Anterior cingulate cortex (tissue), 58 donors: ENCODE measurements at regions not wholly inside any gene's neighbourhood (a gene's known extent, or its start where the extent isn't known, plus 50 kb on each side); places are given as distances from the start of the nearest gene placed in this dataset.
A peak's percentile ranks its signal among the peaks of the same experiment; 100 is the strongest.

Source experiments
- DNase-seq, 58 donors: peaks; one replicate each; lab custom pipeline; 2025; lab: John Stamatoyannopoulos, UW

- DNase-seq: no peak
Measured at GRCh38 chr18:47420130-47420529, 168.7 kb upstream of the SKOR2 start.

DNA sequence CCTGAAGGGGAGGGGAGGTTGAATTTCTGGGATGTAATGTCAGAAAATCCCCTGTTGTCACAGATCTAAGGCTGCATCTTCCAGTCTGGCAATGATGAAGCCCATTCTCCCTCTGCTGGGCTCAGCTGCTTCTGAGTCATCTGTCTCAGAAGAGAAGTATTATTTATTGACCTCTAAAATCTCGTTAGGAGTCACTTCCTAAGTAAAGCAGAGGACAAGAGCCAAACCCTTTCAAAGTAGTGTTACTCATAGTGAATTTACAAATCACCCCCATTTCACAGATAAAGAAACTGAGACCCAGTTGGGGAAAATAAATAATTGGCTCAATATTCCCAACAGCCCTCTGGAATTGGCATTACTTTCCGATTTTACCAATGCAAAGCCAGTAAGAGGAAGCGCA lies 167.3 kb upstream of the SKOR2 start:
- no peak for DNase-seq

DNA sequence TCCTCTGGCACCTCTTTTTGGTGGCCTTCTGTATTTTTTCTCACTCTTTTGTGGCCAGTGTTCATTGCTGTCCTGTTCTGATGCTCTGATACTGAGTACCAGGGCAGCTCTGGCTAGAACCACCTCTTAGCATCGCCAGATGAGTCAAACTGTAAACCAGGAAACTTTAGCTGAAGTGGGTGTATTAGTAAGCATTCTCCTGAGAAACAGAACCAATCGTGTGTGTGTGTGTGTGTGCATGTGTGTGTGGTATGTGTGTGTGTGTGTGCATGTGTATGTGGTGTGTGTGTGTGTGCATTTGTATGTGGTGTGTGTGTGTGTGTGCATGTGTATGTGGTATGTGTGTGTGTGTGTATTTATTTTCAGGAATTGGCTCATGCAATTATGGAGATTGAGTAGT lies 166.3 kb upstream of the SKOR2 start:
- DNase-seq: no peak

GRCh38 chr18:47415881-47416280 lies 164.4 kb upstream of the SKOR2 start:
- no peak for DNase-seq

- DNase-seq: peak in 5 of 58 donors; percentile 2 to 8 (median 6)
Measured at GRCh38 chr18:47413327-47413726, 161.9 kb upstream of the SKOR2 start.

- DNase-seq: no peak
Measured at GRCh38 chr18:47412924-47413323, 161.5 kb upstream of the SKOR2 start.

GRCh38 chr18:47411159-47411558 lies 159.7 kb upstream of the SKOR2 start:
- DNase-seq: no peak

DNA sequence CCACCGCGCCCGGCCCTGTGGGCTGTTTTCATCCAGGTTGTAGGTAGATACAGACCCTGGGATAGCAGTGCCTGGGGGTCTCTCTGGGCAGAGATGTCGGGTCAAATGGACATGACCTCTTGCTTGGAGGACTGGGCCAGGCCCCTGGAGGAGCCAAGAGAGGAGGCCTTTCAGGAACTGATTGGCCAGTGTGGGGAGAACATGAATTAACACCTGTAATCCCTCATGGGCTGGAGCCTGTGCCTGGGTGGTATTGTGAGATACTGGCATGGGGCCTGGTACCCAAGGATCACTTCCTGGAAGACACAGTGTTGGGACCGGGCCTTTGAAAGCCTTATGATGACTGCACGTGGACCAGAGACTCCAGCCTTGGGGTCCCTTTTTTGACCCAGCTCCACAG lies 158.7 kb upstream of the SKOR2 start:
- DNase-seq: no peak

- no peak for DNase-seq
Measured at GRCh38 chr18:47409519-47409918, 158.1 kb upstream of the SKOR2 start.

DNA sequence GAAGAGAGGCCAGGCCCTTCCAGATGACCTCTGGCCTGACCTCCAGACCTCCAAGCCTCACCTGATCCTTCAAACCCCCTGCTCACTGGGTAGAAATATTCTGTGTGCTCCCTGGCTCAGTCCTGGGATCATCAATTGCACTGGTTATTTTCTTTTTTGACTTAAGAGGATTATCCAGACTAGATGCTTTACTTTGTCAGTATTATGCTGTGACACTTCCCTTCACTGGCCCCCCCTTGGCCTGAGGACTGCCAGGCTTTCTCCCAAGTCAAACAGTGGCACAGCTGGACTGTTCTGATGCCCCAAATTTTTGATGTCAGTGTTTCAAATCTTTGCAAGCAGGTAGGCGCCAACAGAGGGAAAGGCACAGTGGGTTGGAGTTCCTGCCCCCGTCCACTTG lies 156.3 kb upstream of the SKOR2 start:
- no peak for DNase-seq

GRCh38 chr18:47404845-47405244 lies 153.4 kb upstream of the SKOR2 start:
- no peak for DNase-seq

DNA sequence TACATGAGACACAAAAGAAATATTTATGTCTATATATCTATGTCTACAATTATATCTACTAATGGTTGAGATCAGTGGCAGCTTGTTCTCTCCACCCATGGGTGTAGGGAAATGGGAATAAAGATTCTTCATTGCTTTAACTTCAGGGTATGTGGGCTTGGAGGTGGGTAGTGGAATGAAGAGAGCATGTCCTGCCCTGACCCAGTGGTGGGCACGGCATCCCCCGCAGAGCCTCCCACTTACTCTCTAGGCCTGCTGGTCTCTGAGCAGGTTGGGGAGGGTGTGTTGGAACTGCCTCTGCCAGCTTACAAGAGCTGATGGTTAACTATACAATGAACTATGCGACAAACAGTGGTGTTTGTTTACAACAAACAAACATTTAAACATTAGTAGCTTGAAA lies 152.5 kb upstream of the SKOR2 start:
- DNase-seq: no peak

GRCh38 chr18:47403317-47403716 lies 151.9 kb upstream of the SKOR2 start:
- DNase-seq: no peak

- no peak for DNase-seq
Measured at GRCh38 chr18:47399475-47399874, 148.0 kb upstream of the SKOR2 start.

- DNase-seq: no peak
Measured at GRCh38 chr18:47397671-47398319, 146.3 kb upstream of the SKOR2 start.

GRCh38 chr18:47391665-47392064 lies 140.2 kb upstream of the SKOR2 start:
- no peak for DNase-seq

DNA sequence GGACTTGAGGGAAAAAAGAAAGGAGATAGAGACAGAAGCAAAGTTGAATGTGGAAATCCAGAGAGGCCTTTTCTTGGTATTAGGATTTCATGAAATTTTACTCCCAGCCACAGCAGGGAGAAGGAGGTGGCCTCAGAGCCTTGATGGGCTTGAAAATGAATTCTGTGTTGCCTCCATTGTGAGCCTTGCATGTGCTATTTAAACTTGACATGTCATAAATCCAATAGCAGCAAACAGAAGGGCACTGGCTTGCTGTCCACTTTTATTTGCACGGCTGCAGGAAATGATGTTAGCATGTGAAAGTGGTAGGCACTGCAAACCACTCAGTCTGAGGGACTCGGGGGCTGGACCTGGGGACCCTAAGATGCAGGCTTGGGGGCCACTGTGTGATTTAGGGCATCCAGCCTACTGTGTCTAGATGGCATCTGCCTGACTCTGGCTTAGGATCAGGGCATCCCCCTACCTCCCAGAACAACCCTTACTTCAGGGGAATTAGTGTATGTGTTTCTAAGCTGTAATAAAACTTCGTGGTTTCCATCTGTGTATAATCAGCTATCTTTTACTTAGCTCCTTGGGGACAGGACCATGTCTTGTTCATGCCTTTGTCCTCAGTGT lies 139.1 kb upstream of the SKOR2 start:
- no peak for DNase-seq

GRCh38 chr18:47389210-47389609 lies 137.8 kb upstream of the SKOR2 start:
- DNase-seq: no peak

- DNase-seq: no peak
Measured at GRCh38 chr18:47387864-47388263, 136.4 kb upstream of the SKOR2 start.

GRCh38 chr18:47383729-47384128 lies 132.3 kb upstream of the SKOR2 start:
- no peak for DNase-seq

GRCh38 chr18:47381975-47382570 lies 130.6 kb upstream of the SKOR2 start:
- DNase-seq: no peak

- DNase-seq: no peak
Measured at GRCh38 chr18:47380153-47380552, 128.7 kb upstream of the SKOR2 start.
